ENCODE measurements at regions not wholly inside any gene's neighbourhood (a gene's known extent, or its start where the extent isn't known, plus 50 kb on each side); places are given as distances from the start of the nearest gene placed in this dataset.

- H3K27me3 ChIP-seq (ENCODE audit: control insufficient read depth in 5 of 5, insufficient read depth in 4 of 5, low read length in 5 of 5) = no peaks in the 10 kb centered on the region
- H3K9ac ChIP-seq (ENCODE audit: low read length in 5 of 5) = no peak overlapping the region
- H3K4me1 ChIP-seq (ENCODE audit: control insufficient read depth in 5 of 5, insufficient read depth in 5 of 5, low read length in 5 of 5) = peaks cover 0 to 6% (median 0%) of the 10 kb centered on the region in 5 donors
- H3K4me3 ChIP-seq (ENCODE audit: low read depth in 1 of 5, low read length in 5 of 5) = no peak overlapping the region
- no peaks in the 10 kb centered on the region for H3K36me3 ChIP-seq (ENCODE audit: control insufficient read depth in 5 of 5, insufficient read depth in 5 of 5, low read length in 5 of 5)
- H3K9me3 ChIP-seq (ENCODE audit: control insufficient read depth in 5 of 5, low read length in 5 of 5) = no peaks in the 10 kb centered on the region
- no peak overlapping the region for H3K27ac ChIP-seq (ENCODE audit: low read depth, low read length)
Measured at GRCh38 chr9:87077986-87078385, 130.7 kb upstream of the GAS1 start.

DNA sequence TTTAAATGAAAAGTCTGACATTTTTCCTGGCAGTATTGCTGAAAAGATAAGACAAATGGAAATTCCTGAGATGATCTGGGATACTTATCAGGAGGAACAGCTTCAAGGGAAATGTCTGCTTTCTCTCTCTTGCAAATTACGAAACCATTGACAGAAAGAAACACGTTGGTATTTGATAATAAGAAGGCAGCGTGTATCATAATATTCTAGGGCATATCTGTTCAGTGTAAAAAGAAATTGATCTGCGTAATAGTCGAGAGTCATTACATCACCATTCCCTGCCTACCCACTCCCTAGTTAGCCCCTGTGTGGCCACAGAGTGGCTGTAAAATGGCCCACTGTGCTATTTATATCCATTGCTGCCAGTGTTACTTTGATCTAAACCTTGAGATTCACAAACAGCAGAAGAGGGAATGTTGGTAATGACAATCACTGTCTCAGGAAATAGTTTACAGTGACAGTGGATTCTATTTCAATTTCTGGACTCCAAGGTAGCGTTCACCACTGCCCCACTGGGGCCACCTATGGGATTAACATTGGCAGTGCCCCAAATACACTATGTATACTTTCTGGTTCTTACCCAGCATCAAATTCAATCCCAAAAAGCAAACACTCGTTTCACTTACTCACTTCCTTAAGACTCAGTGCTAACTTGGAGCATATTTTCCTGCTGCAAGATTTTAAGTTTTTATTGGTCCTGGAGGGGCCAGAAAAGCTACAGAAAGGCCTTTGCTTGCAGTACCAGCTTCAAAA is 133.4 kb upstream of the GAS1 start:
- H3K36me3 ChIP-seq (ENCODE audit: control insufficient read depth in 5 of 5, insufficient read depth in 5 of 5, low read length in 5 of 5) = no peaks in the 10 kb centered on the region
- H3K4me1 ChIP-seq (ENCODE audit: control insufficient read depth in 5 of 5, insufficient read depth in 5 of 5, low read length in 5 of 5) = peaks cover 0 to 6% (median 0%) of the 10 kb centered on the region in 5 donors
- no peak overlapping the region for H3K4me3 ChIP-seq (ENCODE audit: low read depth in 1 of 5, low read length in 5 of 5)
- H3K27me3 ChIP-seq (ENCODE audit: control insufficient read depth in 5 of 5, insufficient read depth in 4 of 5, low read length in 5 of 5) = no peaks in the 10 kb centered on the region
- H3K27ac ChIP-seq (ENCODE audit: low read depth, low read length) = no peak overlapping the region
- no peaks in the 10 kb centered on the region for H3K9me3 ChIP-seq (ENCODE audit: control insufficient read depth in 5 of 5, low read length in 5 of 5)
- no peak overlapping the region for H3K9ac ChIP-seq (ENCODE audit: low read length in 5 of 5)

DNA sequence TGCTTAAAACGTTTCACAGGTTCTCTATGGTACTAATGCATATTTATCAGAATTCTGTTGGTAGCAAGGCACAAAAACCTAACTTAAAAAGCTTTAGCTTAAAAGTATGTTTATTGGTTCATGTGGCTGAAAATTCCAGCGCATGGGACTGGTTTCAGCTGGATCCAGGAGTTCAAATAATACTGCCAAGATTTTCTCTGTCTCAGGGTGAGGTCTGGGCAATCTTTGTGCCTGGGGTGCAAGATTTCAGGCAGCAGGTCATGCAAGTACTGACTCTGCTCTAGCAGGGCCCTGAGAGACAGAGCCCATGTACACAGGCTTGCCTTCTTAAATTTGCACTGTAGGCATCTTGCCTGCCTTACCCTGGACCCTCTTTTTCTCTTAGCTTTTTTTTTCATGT is 134.2 kb upstream of the GAS1 start:
- Histone ChIP-seq H3K27ac (ENCODE audit: low read depth, low read length) (no peak overlapping the region), H3K9ac (ENCODE audit: low read length in 5 of 5) (no peak overlapping the region), H3K4me1 (ENCODE audit: control insufficient read depth in 5 of 5, insufficient read depth in 5 of 5, low read length in 5 of 5) (peaks cover 0 to 6% (median 1%) of the 10 kb centered on the region in 5 donors), H3K36me3 (ENCODE audit: control insufficient read depth in 5 of 5, insufficient read depth in 5 of 5, low read length in 5 of 5) (no peaks in the 10 kb centered on the region), H3K4me3 (ENCODE audit: low read depth in 1 of 5, low read length in 5 of 5) (no peak overlapping the region), H3K9me3 (ENCODE audit: control insufficient read depth in 5 of 5, low read length in 5 of 5) (no peaks in the 10 kb centered on the region), H3K27me3 (ENCODE audit: control insufficient read depth in 5 of 5, insufficient read depth in 4 of 5, low read length in 5 of 5) (no peaks in the 10 kb centered on the region)

DNA sequence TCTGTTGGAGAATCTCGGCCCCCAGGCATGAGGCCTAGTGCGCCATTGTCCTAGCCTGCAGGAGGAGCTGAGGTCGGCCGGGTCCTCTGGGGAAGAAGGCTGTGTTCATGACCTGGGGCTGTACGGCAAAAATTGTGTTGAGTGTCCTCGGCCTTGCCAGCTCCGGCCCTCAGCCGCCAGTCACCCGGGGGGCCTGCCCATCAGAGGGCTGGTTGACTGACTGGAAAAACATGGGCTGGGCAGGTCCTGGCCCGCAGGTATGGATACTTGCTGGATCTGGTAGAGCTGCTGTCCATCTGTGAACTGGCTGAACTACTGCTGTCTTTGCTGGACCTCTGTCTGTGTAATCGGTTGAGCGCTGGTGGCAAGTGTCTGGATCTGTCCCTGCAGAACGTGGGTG is 136.7 kb upstream of the GAS1 start:
- Histone ChIP-seq H3K9ac (ENCODE audit: low read length in 5 of 5) (no peak overlapping the region), H3K36me3 (ENCODE audit: control insufficient read depth in 5 of 5, insufficient read depth in 5 of 5, low read length in 5 of 5) (no peaks in the 10 kb centered on the region), H3K9me3 (ENCODE audit: control insufficient read depth in 5 of 5, low read length in 5 of 5) (peaks cover 0 to 5% (median 4%) of the 10 kb centered on the region in 5 donors), H3K27me3 (ENCODE audit: control insufficient read depth in 5 of 5, insufficient read depth in 4 of 5, low read length in 5 of 5) (no peaks in the 10 kb centered on the region), H3K27ac (ENCODE audit: low read depth, low read length) (no peak overlapping the region), H3K4me3 (ENCODE audit: low read depth in 1 of 5, low read length in 5 of 5) (no peak overlapping the region), H3K4me1 (ENCODE audit: control insufficient read depth in 5 of 5, insufficient read depth in 5 of 5, low read length in 5 of 5) (peaks cover 3 to 18% (median 4%) of the 10 kb centered on the region in 5 donors)

- Histone ChIP-seq H3K27me3 (ENCODE audit: control insufficient read depth in 5 of 5, insufficient read depth in 4 of 5, low read length in 5 of 5) (peaks cover 0 to 2% (median 0%) of the 10 kb centered on the region in 5 donors), H3K9ac (ENCODE audit: low read length in 5 of 5) (no peak overlapping the region), H3K9me3 (ENCODE audit: control insufficient read depth in 5 of 5, low read length in 5 of 5) (peaks cover 0 to 5% (median 4%) of the 10 kb centered on the region in 5 donors), H3K27ac (ENCODE audit: low read depth, low read length) (no peak overlapping the region), H3K4me1 (ENCODE audit: control insufficient read depth in 5 of 5, insufficient read depth in 5 of 5, low read length in 5 of 5) (peaks cover 3 to 18% (median 4%) of the 10 kb centered on the region in 5 donors), H3K36me3 (ENCODE audit: control insufficient read depth in 5 of 5, insufficient read depth in 5 of 5, low read length in 5 of 5) (no peaks in the 10 kb centered on the region), H3K4me3 (ENCODE audit: low read depth in 1 of 5, low read length in 5 of 5) (no peak overlapping the region)
Measured at GRCh38 chr9:87084407-87084806, 137.1 kb upstream of the GAS1 start.

DNA sequence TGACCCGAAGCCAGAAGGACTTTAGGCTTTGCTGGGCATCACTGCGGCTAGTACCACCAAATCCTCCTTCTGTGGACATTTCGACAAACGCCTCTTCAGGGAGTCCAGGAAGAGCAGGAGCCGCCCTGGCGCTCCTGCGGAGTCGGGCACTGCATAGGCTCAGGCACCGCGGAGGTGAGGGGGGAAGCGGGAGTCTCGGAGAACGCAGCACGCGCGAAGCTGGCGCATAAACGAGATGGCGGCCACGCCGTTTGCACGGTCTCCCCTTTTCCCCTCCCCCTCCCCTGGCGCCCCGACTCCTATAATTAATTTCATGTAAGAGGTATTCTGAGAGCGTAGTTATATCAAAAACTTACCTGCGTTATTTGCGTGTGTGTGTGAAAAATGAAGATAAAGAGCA is 137.8 kb upstream of the GAS1 start:
- Histone ChIP-seq H3K4me3 (ENCODE audit: low read depth in 1 of 5, low read length in 5 of 5) (no peak overlapping the region), H3K9me3 (ENCODE audit: control insufficient read depth in 5 of 5, low read length in 5 of 5) (peaks cover 0 to 5% (median 4%) of the 10 kb centered on the region in 5 donors), H3K27me3 (ENCODE audit: control insufficient read depth in 5 of 5, insufficient read depth in 4 of 5, low read length in 5 of 5) (peaks cover 0 to 2% (median 0%) of the 10 kb centered on the region in 5 donors), H3K4me1 (ENCODE audit: control insufficient read depth in 5 of 5, insufficient read depth in 5 of 5, low read length in 5 of 5) (peaks cover 3 to 18% (median 4%) of the 10 kb centered on the region in 5 donors), H3K36me3 (ENCODE audit: control insufficient read depth in 5 of 5, insufficient read depth in 5 of 5, low read length in 5 of 5) (no peaks in the 10 kb centered on the region), H3K27ac (ENCODE audit: low read depth, low read length) (no peak overlapping the region), H3K9ac (ENCODE audit: low read length in 5 of 5) (no peak overlapping the region)

DNA sequence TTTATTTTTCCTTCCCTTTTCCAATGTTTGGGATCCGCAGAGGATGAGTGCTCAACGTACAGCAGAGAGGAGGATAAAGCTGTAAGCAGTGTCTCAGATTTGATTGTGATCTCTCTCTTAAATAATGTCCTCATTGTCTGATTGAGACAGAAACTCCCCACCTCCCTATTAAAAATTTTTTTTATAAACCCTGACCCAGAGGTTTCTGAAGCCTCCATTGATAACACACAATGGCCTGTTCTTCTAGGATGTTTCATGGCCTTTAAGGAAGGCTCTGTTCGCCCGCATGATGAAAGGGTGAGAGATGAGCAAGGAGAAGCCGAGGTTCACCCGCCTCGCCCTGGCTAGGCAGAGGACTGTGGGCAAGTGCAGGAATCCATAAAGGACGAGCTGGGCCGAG is 138.2 kb upstream of the GAS1 start:
- no peak overlapping the region for H3K4me3 ChIP-seq (ENCODE audit: low read depth in 1 of 5, low read length in 5 of 5)
- H3K4me1 ChIP-seq (ENCODE audit: control insufficient read depth in 5 of 5, insufficient read depth in 5 of 5, low read length in 5 of 5) = peaks cover 3 to 18% (median 4%) of the 10 kb centered on the region in 5 donors
- no peak overlapping the region for H3K27ac ChIP-seq (ENCODE audit: low read depth, low read length)
- H3K36me3 ChIP-seq (ENCODE audit: control insufficient read depth in 5 of 5, insufficient read depth in 5 of 5, low read length in 5 of 5) = no peaks in the 10 kb centered on the region
- H3K9ac ChIP-seq (ENCODE audit: low read length in 5 of 5) = no peak overlapping the region
- peaks cover 0 to 5% (median 4%) of the 10 kb centered on the region in 5 donors for H3K9me3 ChIP-seq (ENCODE audit: control insufficient read depth in 5 of 5, low read length in 5 of 5)
- peaks cover 0 to 2% (median 0%) of the 10 kb centered on the region in 5 donors for H3K27me3 ChIP-seq (ENCODE audit: control insufficient read depth in 5 of 5, insufficient read depth in 4 of 5, low read length in 5 of 5)

DNA sequence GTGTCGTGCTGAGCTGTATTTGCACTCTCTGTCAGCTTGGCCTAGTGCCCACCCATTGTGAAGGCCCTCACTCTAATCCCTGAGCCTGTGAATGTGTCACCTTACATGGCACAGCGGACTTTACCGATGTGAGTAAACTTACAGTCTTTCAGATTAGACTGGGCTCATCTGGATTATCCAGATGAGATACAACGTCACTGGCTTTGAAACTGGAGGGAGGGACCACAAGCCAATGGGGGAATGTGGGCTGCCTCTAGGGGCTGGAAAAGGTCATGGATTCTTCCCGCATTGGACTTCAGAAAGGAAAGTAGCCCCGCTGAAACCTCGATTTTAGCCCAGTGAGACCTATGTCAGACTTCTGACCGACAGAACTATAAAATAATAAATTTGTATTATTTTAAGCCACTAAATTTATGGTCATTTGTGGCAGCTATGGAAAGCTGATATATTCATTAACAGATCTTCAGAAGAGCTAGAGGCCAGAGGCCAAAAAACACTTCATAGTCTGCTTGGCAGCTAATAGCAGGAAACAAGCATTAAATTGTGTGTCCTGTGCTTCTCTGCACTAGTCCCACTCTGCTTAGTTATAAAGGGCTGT is 139.0 kb upstream of the GAS1 start:
- Histone ChIP-seq H3K9me3 (ENCODE audit: control insufficient read depth in 5 of 5, low read length in 5 of 5) (peaks cover 0 to 5% (median 4%) of the 10 kb centered on the region in 5 donors), H3K36me3 (ENCODE audit: control insufficient read depth in 5 of 5, insufficient read depth in 5 of 5, low read length in 5 of 5) (no peaks in the 10 kb centered on the region), H3K27ac (ENCODE audit: low read depth, low read length) (no peak overlapping the region), H3K4me1 (ENCODE audit: control insufficient read depth in 5 of 5, insufficient read depth in 5 of 5, low read length in 5 of 5) (peaks cover 3 to 18% (median 4%) of the 10 kb centered on the region in 5 donors), H3K27me3 (ENCODE audit: control insufficient read depth in 5 of 5, insufficient read depth in 4 of 5, low read length in 5 of 5) (peaks cover 0 to 2% (median 0%) of the 10 kb centered on the region in 5 donors), H3K4me3 (ENCODE audit: low read depth in 1 of 5, low read length in 5 of 5) (no peak overlapping the region), H3K9ac (ENCODE audit: low read length in 5 of 5) (no peak overlapping the region)

GRCh38 chr9:87087197-87087596 is 139.9 kb upstream of the GAS1 start:
- Histone ChIP-seq H3K4me3 (ENCODE audit: low read depth in 1 of 5, low read length in 5 of 5) (no peak overlapping the region), H3K27ac (ENCODE audit: low read depth, low read length) (no peak overlapping the region), H3K9ac (ENCODE audit: low read length in 5 of 5) (no peak overlapping the region), H3K4me1 (ENCODE audit: control insufficient read depth in 5 of 5, insufficient read depth in 5 of 5, low read length in 5 of 5) (peaks cover 0 to 18% (median 3%) of the 10 kb centered on the region in 5 donors), H3K9me3 (ENCODE audit: control insufficient read depth in 5 of 5, low read length in 5 of 5) (peaks cover 0 to 5% (median 4%) of the 10 kb centered on the region in 5 donors), H3K27me3 (ENCODE audit: control insufficient read depth in 5 of 5, insufficient read depth in 4 of 5, low read length in 5 of 5) (peaks cover 0 to 2% (median 0%) of the 10 kb centered on the region in 5 donors), H3K36me3 (ENCODE audit: control insufficient read depth in 5 of 5, insufficient read depth in 5 of 5, low read length in 5 of 5) (no peaks in the 10 kb centered on the region)

GRCh38 chr9:87088192-87088591 is 140.9 kb upstream of the GAS1 start:
- no peak overlapping the region for H3K27ac ChIP-seq (ENCODE audit: low read depth, low read length)
- no peak overlapping the region for H3K9ac ChIP-seq (ENCODE audit: low read length in 5 of 5)
- peaks cover 0 to 18% (median 3%) of the 10 kb centered on the region in 5 donors for H3K4me1 ChIP-seq (ENCODE audit: control insufficient read depth in 5 of 5, insufficient read depth in 5 of 5, low read length in 5 of 5)
- no peak overlapping the region for H3K4me3 ChIP-seq (ENCODE audit: low read depth in 1 of 5, low read length in 5 of 5)
- H3K36me3 ChIP-seq (ENCODE audit: control insufficient read depth in 5 of 5, insufficient read depth in 5 of 5, low read length in 5 of 5) = no peaks in the 10 kb centered on the region
- peaks cover 0 to 2% (median 0%) of the 10 kb centered on the region in 5 donors for H3K27me3 ChIP-seq (ENCODE audit: control insufficient read depth in 5 of 5, insufficient read depth in 4 of 5, low read length in 5 of 5)
- H3K9me3 ChIP-seq (ENCODE audit: control insufficient read depth in 5 of 5, low read length in 5 of 5) = peaks cover 0 to 5% (median 4%) of the 10 kb centered on the region in 5 donors
